HG02943 (cell line): ENCODE measurements at regions not wholly inside any gene's neighbourhood (a gene's known extent, or its start where the extent isn't known, plus 50 kb on each side); places are given as distances from the start of the nearest gene placed in this dataset.

Experiments
- ATAC-seq: cut with Tn5 transposase; IDR thresholded peaks from one replicate; pipeline ENCODE4 v1.9.1; 2021; ENCODE audit warnings: mild to moderate bottlenecking, low read depth, moderate library complexity; ENCODE audit not compliant: unreplicated experiment

DNA sequence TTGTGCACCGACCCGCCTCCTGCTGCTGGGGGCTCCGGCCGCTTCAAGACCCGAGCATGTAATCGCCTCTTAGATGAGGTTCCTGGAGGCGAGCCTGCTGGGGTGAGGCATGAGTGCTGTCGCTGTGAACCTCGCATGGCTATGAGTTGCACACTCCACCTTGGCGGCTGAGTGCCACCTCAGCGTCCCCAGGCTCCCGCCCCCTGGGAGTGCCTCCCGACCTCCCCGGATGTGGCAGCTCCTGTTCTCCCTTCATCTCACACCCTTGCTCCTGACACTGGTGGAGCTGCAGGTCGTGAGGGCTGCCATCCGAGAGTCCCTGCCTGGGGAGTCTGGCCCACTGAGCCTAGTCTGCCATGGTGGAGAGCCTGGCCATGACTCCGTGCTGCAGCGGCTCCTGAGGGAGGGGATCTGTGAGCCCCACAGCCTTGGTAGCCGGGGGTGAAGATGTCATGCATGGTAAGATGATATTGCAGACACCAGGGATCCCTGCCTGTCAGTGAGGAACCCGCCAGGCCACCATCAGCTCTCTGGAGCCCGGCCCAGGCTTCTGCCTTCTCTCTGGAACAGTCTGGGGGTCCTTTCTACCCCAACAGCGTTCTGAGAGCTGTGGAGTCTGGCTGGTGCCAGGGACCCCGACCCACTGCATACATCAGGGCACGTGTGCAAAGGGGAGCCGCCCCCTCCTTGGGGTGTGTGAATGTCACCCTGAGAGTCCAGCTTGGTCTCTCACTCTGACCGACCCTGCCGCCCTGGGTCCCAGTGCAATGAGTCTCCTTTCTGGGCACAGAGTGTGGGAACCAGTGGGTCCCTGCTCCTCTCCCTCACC, 61.6 kb upstream of the HS6ST1 start:
- ATAC-seq: no peak

- ATAC-seq: no peak
Measured at GRCh38 chr2:128380961-128381938, 62.6 kb upstream of the HS6ST1 start.

- ATAC-seq: no peak
Measured at GRCh38 chr2:128384446-128384845, 65.8 kb upstream of the HS6ST1 start.

GRCh38 chr2:128384956-128385355, 66.3 kb upstream of the HS6ST1 start:
- ATAC-seq: no peak

DNA sequence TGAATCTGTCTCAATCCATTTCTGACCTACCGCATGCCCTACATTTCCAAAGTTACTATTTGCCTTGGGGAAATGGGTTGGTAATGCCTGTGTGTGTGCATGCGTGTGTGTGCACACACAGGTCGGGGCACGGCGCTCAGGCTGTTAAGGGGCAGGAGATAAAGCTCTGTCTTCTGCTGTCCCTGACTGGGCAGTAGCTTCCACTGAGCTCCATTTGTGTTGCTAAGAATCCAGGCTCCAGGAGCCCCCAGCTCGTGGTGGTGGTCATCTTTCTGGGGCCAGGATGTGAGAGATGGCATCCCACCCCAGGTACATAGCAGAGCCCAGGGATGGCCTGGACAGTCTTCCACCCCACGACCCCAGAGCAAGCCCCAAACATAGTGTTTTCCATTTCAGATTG, 66.7 kb upstream of the HS6ST1 start:
- ATAC-seq: no peak

DNA sequence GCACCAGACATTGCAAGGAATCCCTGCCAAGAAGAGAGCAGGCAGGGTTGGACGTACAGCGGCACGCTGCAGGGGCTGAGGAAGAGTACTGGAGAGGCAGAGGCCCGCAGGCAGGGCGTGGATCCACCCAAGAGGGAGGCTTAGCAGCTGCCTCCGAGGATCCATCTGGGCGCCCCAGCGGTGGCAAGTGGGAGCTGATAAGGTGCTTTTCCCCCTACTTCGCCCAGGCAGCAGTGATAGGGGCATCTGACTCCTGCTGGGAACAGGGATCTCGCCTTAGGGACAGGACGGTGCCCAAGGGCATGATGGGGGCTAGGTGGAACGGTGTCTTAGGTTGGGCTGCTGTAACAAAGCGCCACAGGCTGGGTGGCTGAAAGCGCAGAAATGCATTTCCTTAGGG, 67.4 kb upstream of the HS6ST1 start:
- ATAC-seq: no peak

GRCh38 chr2:128388499-128388941, 69.9 kb upstream of the HS6ST1 start:
- ATAC-seq: no peak

DNA sequence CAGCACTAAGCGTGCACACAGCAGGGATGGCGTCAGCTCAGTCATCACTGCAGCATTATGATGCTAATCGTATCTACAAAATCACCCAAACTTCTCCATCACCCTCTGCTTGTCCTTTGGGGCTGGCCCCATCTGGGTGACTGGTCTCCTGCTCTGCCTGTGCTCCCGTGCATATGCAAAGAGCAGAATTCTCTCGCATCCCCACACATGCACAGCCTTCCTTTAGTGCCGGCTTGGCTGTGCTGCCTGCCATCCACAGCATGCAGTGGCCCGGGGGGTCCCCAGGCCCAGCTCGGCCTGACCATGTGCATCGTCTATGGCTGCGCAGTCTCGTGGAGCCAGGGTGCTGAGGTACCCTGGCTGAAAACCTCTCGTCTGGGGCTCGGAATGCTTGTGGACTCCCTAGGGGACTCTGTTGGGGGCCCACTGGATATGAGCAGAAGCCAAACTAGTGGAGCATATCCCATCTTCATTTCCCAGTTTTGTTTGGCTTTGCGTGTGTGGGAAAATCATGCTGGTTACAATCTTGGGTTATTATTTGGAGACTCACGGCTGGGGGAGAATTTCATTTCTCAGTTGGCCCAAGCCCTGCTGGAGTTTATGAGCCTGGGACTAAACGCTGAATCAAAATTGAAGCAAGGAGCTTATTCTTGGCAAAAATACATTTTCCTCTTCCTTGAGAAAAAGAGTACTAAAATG, 70.9 kb upstream of the HS6ST1 start:
- ATAC-seq: no peak

GRCh38 chr2:128390256-128390990, 71.8 kb upstream of the HS6ST1 start:
- ATAC-seq: no peak

- ATAC-seq: no peak
Measured at GRCh38 chr2:128390991-128391630, 72.4 kb upstream of the HS6ST1 start.

- ATAC-seq: no peak
Measured at GRCh38 chr2:128391679-128392078, 73.0 kb upstream of the HS6ST1 start.

DNA sequence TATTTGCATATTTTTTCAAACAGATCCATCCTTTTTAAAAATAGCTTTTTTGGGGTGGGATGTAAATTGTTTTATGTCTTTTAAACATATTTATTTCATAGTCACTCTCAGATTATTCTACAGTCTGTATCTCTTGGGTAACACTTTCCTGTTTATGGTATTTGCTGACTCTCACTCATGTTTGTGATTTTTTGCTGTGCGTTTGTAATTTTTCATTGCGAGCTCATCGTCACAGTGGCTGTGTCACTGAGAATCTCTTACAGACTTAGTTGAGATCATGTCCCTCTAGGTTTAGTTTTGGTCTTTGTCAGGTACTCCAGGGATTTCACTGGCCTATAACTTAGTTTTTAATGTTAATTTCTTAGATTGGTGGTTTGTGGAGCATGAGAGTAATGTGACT, 73.5 kb upstream of the HS6ST1 start:
- no peak for ATAC-seq

GRCh38 chr2:128394007-128394730, 75.5 kb upstream of the HS6ST1 start:
- no peak for ATAC-seq

GRCh38 chr2:128395196-128395595, 76.5 kb upstream of the HS6ST1 start:
- no peak for ATAC-seq

DNA sequence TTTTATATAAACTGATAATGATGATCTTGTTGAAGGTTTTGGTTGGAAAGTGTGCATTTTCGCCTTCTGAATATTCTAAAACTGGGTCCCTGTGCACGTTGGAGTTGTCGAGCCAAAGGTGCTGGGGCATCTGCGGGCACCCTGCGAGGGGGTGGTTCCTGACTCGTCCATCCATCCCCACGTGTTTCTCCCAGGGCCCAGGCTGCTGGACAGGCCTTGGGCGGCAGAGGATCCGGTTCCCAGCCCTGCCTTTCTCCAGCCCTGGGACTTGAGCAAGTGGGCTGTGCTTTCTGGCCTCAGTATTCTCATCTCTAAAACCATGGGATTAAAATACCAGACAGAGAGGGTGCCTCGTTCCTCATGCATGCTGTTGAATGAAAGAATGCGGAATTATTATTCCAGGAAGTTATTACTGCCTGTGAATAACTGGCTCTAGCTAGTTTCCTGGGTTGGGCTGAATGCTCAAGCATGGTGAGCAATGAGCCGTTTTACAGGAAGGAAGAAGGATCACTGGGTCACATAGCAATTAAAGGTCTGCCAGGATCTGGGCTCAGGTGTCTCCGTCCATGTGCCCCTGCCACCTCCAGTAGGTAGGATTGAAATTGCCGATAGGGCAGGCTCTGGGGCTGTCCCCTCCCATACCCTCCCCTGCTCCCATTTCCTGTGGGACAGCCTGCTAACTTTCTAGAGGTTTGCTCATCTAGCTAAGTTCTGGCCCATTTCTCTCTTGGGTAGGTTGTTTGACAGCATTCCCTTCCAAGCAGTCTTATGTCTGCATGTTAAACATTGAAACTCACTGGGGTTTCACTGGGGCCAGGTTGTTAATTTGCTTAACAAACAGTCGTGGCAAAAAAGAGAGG, 77.2 kb upstream of the HS6ST1 start:
- no peak for ATAC-seq

DNA sequence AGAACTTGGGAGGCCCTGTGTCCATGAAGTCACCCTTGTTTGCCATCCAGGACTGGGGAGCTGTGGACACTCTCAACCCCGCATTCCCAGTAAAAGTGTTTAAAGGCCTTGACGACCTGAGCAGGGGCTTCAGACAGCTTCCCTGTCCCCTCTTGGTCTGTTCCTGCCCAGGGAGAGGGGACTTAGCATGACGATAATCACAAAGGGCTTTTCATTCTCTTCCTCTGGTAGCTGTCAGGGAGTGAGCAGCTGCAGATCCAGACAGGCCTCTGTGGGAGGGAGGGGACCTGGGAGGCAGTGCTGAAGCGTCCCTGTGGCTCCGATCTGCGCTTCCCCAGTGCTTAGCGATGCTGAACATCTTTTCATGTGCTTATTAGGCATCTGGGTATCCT, 77.8 kb upstream of the HS6ST1 start:
- ATAC-seq: no peak

DNA sequence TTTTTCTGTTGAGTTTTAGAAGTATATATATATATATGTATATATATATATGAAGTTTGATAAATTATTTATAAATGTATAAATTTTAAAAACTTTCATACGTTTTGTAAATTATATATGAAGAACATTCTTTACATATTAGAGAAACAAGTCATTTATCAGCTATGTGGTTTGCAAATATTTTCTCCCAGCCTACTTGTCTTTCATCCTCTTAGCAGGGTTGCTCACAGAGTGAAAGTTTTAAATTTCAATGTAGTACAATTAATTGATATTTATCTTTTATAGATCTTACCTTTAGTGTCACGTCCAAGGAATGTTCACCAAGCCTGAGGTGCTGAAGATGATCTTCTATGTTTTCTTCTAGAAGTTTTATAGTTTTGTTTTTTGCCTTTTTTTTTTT, 78.3 kb upstream of the HS6ST1 start:
- no peak for ATAC-seq

DNA sequence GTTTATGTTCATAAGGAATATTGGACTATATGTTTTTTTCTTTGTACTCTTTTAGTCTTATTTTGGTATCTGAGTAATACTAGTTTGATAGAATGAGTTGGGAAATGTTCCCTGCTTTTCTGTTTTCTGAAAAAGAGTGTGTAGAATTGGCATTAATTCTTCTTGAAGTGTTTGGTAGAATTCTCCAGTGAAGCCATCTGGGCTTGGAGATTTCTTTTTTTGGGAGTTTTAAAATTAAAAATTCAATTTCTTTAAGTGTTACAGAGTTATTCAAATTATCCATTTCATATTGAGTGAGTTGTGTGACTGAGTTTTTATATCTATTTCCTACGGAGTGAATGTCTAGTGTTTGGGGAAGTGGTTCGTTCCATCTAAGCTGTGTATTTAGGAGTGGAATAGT, 80.6 kb upstream of the HS6ST1 start:
- no peak for ATAC-seq
